ENCODE measurements at regions not wholly inside any gene's neighbourhood (a gene's known extent, or its start where the extent isn't known, plus 50 kb on each side); places are given as distances from the start of the nearest gene placed in this dataset.

DNA sequence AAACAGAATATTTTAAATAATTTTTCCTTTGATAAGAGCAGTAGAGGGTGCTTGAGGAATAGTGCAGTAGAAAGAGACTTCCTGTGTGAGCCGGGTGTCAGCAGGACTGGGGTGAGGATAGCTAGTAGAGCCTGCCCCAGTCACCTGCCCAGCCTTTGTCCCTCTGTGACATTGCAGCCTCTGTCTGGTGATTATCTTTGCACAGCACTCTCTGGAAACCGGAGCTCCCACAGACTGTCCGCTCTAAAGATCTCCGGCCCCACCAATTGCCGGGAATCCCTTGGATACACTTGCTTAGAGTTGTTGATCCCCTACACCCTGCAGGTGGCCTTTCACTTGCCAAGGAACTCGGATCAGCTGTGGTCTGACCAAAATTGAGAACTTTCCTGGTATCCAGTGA, 1081.3 kb upstream of the TMEFF2 start:
- TF ChIP-seq, protein P1, sequence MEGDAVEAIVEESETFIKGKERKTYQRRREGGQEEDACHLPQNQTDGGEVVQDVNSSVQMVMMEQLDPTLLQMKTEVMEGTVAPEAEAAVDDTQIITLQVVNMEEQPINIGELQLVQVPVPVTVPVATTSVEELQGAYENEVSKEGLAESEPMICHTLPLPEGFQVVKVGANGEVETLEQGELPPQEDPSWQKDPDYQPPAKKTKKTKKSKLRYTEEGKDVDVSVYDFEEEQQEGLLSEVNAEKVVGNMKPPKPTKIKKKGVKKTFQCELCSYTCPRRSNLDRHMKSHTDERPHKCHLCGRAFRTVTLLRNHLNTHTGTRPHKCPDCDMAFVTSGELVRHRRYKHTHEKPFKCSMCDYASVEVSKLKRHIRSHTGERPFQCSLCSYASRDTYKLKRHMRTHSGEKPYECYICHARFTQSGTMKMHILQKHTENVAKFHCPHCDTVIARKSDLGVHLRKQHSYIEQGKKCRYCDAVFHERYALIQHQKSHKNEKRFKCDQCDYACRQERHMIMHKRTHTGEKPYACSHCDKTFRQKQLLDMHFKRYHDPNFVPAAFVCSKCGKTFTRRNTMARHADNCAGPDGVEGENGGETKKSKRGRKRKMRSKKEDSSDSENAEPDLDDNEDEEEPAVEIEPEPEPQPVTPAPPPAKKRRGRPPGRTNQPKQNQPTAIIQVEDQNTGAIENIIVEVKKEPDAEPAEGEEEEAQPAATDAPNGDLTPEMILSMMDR (conservative IDR thresholded peaks at IDR 0.05; ENCODE audit: low read length): no peak
- TF ChIP-seq EZH2phosphoT487 (IDR thresholded peaks at IDR 0.05; ENCODE audit: borderline replicate concordance): no peak
